Panc1 (cell line): ENCODE measurements at regions not wholly inside any gene's neighbourhood (a gene's known extent, or its start where the extent isn't known, plus 50 kb on each side); places are given as distances from the start of the nearest gene placed in this dataset.

Source experiments
- ATAC-seq: fragments of 200-7000 bp; cut with Tn5 transposase; 2 replicates; pipeline ENCODE4 v1.9.1; 2020; ENCODE audit warnings: mild to moderate bottlenecking, moderate library complexity
- BruUV-seq: library from RNA; stranded (reverse); fragments of 400-500 nt; replicated peaks from 2 replicates; lab custom pipeline; 2021; lab: Mats Ljungman, UMichigan
- CTCF ChIA-PET: fragments of 300-600 bp; sonication (Branson Sonifier 250); formaldehyde crosslinking; loops from one replicate; lab custom pipeline; 2022; ENCODE audit warnings: antibody characterized with exemption; lab: Charles Lee
- POLR2A ChIA-PET: fragments of 300-600 bp; sonication (Branson Sonifier 250); formaldehyde crosslinking; loops from one replicate; lab custom pipeline; 2022; ENCODE audit warnings: antibody characterized with exemption; lab: Charles Lee
- DNase-seq: peaks from one replicate; pipeline ENCODE4 v3.0.0-alpha.2; 2010; ENCODE audit warnings: low read depth, low spot score
- H3K27ac ChIP-seq: 2 replicates; pipeline ENCODE4 v1.5.1; 2011; ENCODE audit warnings: mild to moderate bottlenecking, low read length, inconsistent platforms
- H3K27me3 ChIP-seq: fragments of 200-500 bp; sonication (Bioruptor generic); 2 replicates; pipeline ENCODE4 v1.6.0; 2014; ENCODE audit warnings: low read length, inconsistent platforms; ENCODE audit not compliant: control insufficient read depth, insufficient read depth
- H3K36me3 ChIP-seq: fragments of 200-500 bp; sonication (Bioruptor generic); 2 replicates; pipeline ENCODE4 v1.5.1; 2014; ENCODE audit warnings: inconsistent platforms, mild to moderate bottlenecking, low read length, moderate library complexity; ENCODE audit not compliant: control insufficient read depth, insufficient read depth
- H3K4me1 ChIP-seq: 2 replicates; pipeline ENCODE4 v1.5.1; 2011; ENCODE audit warnings: inconsistent platforms, mild to moderate bottlenecking, low read length, moderate library complexity; ENCODE audit not compliant: control insufficient read depth, insufficient read depth
- H3K4me3 ChIP-seq, 2 experiments: 2 replicates each; pipeline ENCODE4 v1.5.1; 2011 to 2012; ENCODE audit warnings: low read depth in 2 of 2, low read length in 2 of 2, mild to moderate bottlenecking in 2 of 2, inconsistent platforms in 1 of 2, moderate library complexity in 1 of 2
- H3K9me3 ChIP-seq: fragments of 200-500 bp; sonication (Bioruptor generic); 2 replicates; pipeline ENCODE4 v1.5.1; 2014; ENCODE audit warnings: low read depth, mild to moderate bottlenecking, inconsistent platforms, low read length, moderate library complexity; ENCODE audit not compliant: control insufficient read depth, insufficient read depth
- POLR2AphosphoS5 ChIP-seq: IDR thresholded peaks from 2 replicates; pipeline ENCODE4 v1.6.1; 2012; ENCODE audit warnings: mild to moderate bottlenecking, low read depth, low read length, moderate library complexity
- SIN3A ChIP-seq: IDR thresholded peaks from 2 replicates; pipeline ENCODE4 v1.6.1; 2012; ENCODE audit warnings: low read depth, mild to moderate bottlenecking, low read length, moderate library complexity, borderline replicate concordance; ENCODE audit not compliant: insufficient read depth
- TCF7L2 ChIP-seq: IDR thresholded peaks from 2 replicates; pipeline ENCODE4 v1.6.1; 2011; ENCODE audit warnings: mild to moderate bottlenecking, low read depth, low read length, inconsistent platforms
- in situ Hi-C: cut with HindIII; loops from 2 replicates; pipeline ENCODE4 v1.10.0; 2016; ENCODE audit warnings: low sequenced_read_pairs, low pct_unique_long_range_greater_than_20kb
- intact Hi-C: fragments of 100-400 bp; cut with micrococcal nuclease; formaldehyde crosslinking; loops from one replicate; pipeline ENCODE4 v1.10.0; 2022; ENCODE audit not compliant: unreplicated experiment
- TF ChIP-seq, protein P1 (sequence below), 2 experiments: IDR thresholded peaks; 2 replicates each; pipeline ENCODE4 v1.6.1; 2011 to 2012; ENCODE audit warnings: low read depth in 2 of 2, control low read depth in 1 of 2, low read length in 1 of 2, mild to moderate bottlenecking in 1 of 2, moderate library complexity in 1 of 2; ENCODE audit not compliant: insufficient read depth in 1 of 2
- TF ChIP-seq, protein P2 (sequence below): fragments of 450-650 bp; IDR thresholded peaks from 2 replicates; pipeline ENCODE4 v1.5.1; 2017; ENCODE audit warnings: mild to moderate bottlenecking

DNA sequence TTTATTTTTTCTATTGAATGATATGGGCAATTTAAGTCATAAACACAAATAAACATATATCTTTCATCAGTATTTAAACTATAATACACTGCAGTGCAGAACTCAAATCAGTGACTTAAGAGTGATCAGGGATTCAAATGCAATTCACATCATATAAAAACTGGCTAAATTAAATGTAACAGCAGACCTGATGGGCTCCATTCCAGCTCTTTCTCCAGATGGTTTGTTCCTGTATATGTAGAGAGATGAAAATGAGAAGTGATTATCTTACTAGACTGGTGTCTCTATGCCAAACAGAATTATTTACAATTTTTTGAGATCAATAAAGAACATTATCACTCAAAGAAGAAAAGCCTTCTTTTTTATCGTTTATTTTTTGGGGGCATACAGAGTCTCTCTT lies 568.8 kb upstream of the ADARB2 start:
- Histone ChIP-seq H3K27me3 (no peaks in the 10 kb centered on the region), H3K9me3 (no peaks in the 10 kb centered on the region), H3K27ac (no peak overlapping the region), H3K36me3 (no peaks in the 10 kb centered on the region), H3K4me1 (no peaks in the 10 kb centered on the region), H3K4me3 (no peak overlapping the region)
- intact Hi-C loops (no loop called here), in situ Hi-C loops (no loop called here)
- CTCF ChIA-PET, result no interaction called here
- no peak for ATAC-seq
- POLR2A ChIA-PET, result no interaction called here
- TF ChIP-seq, protein P1, sequence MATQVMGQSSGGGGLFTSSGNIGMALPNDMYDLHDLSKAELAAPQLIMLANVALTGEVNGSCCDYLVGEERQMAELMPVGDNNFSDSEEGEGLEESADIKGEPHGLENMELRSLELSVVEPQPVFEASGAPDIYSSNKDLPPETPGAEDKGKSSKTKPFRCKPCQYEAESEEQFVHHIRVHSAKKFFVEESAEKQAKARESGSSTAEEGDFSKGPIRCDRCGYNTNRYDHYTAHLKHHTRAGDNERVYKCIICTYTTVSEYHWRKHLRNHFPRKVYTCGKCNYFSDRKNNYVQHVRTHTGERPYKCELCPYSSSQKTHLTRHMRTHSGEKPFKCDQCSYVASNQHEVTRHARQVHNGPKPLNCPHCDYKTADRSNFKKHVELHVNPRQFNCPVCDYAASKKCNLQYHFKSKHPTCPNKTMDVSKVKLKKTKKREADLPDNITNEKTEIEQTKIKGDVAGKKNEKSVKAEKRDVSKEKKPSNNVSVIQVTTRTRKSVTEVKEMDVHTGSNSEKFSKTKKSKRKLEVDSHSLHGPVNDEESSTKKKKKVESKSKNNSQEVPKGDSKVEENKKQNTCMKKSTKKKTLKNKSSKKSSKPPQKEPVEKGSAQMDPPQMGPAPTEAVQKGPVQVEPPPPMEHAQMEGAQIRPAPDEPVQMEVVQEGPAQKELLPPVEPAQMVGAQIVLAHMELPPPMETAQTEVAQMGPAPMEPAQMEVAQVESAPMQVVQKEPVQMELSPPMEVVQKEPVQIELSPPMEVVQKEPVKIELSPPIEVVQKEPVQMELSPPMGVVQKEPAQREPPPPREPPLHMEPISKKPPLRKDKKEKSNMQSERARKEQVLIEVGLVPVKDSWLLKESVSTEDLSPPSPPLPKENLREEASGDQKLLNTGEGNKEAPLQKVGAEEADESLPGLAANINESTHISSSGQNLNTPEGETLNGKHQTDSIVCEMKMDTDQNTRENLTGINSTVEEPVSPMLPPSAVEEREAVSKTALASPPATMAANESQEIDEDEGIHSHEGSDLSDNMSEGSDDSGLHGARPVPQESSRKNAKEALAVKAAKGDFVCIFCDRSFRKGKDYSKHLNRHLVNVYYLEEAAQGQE (IDR thresholded peaks at IDR 0.05; ENCODE audit: insufficient read depth in 1 of 2, low read depth in 2 of 2, low read length in 1 of 2), result no peak
- no peak for TF ChIP-seq POLR2AphosphoS5
- no peak for TF ChIP-seq SIN3A
- DNase-seq, result no peak
- no TSS peak for BruUV-seq

DNA sequence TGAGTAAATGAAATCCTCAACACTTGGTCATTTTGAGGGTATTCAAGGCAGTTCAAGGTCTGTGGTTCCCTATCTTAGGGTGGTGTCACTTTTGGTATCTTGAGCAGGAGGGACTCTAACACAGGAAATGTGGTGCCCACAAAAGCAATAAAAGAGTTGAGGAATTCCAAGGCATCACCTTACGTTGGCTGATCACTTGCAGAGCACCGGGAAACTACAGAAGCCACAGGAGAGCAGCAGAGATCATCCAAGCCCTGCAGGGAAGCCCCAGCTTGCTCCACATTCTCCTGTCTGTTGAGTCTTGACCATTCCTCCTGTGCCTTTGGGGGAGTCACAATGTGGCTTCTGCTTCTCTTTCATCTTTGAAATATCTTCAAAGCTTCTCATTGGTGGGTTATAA lies 565.8 kb upstream of the ADARB2 start:
- no TSS peak for BruUV-seq
- POLR2A ChIA-PET, result no interaction called here
- Histone ChIP-seq H3K36me3 (no peaks in the 10 kb centered on the region), H3K4me1 (no peaks in the 10 kb centered on the region), H3K27me3 (no peaks in the 10 kb centered on the region), H3K4me3 (no peak overlapping the region), H3K27ac (no peak overlapping the region), H3K9me3 (no peaks in the 10 kb centered on the region)
- intact Hi-C loops, result no loop called here
- TF ChIP-seq SIN3A, result no peak
- TF ChIP-seq, protein P2, sequence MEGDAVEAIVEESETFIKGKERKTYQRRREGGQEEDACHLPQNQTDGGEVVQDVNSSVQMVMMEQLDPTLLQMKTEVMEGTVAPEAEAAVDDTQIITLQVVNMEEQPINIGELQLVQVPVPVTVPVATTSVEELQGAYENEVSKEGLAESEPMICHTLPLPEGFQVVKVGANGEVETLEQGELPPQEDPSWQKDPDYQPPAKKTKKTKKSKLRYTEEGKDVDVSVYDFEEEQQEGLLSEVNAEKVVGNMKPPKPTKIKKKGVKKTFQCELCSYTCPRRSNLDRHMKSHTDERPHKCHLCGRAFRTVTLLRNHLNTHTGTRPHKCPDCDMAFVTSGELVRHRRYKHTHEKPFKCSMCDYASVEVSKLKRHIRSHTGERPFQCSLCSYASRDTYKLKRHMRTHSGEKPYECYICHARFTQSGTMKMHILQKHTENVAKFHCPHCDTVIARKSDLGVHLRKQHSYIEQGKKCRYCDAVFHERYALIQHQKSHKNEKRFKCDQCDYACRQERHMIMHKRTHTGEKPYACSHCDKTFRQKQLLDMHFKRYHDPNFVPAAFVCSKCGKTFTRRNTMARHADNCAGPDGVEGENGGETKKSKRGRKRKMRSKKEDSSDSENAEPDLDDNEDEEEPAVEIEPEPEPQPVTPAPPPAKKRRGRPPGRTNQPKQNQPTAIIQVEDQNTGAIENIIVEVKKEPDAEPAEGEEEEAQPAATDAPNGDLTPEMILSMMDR, result no peak
- TF ChIP-seq POLR2AphosphoS5, result no peak
- TF ChIP-seq, protein P1 (IDR thresholded peaks at IDR 0.05; ENCODE audit: insufficient read depth in 1 of 2, low read depth in 2 of 2, low read length in 1 of 2), result no peak
- no peak for TF ChIP-seq TCF7L2
- DNase-seq (no peak), ATAC-seq (no peak)
- CTCF ChIA-PET, result no interaction called here
- in situ Hi-C loops, result no loop called here
